ENCODE measurements at regions not wholly inside any gene's neighbourhood (a gene's known extent, or its start where the extent isn't known, plus 50 kb on each side); places are given as distances from the start of the nearest gene placed in this dataset.

DNA sequence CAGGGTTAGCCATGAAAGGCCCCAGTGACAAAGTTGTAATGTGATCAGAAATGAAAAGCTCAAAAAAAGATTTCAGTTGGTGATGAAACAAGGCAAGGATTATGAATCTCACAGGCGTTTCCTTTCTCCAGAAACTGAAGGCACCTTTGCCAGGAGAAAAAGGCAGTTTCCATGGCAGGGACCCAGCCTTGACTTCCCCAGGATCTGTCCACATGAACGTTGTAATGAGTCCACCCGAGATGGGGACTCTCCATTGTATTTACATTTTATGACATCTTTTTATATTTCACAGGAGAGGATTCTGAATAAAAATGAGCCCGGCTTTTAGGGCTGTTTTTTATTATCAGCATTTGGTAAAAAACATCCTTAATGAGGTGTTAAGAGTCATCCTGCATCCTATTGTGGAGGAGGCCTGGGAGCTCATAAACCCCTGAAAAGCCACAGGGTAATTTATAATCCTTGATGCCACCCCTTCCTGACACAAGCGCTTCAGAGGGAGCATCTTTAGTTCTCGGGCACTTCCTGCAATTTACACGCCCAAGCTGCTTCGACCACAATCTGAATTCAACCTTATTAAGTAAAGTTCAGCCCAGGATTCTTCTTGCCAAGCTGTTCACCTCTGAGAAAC, 74.1 kb upstream of the SALL4 start:
- no peaks in the 10 kb centered on the region for H3K27me3 ChIP-seq (ENCODE audit: control insufficient read depth in 4 of 4, insufficient read depth in 4 of 4, low read length in 3 of 4)
- no peaks in the 10 kb centered on the region for H3K36me3 ChIP-seq (ENCODE audit: control insufficient read depth in 4 of 4, insufficient read depth in 3 of 4, low read depth in 1 of 4, low read length in 3 of 4)
- WGBS, result 56% methylated on average over 8 of the region's 8 CpGs
- no peak overlapping the region for H3K4me3 ChIP-seq (ENCODE audit: low read depth in 1 of 3, low read length in 3 of 3)
- H3K9ac ChIP-seq (ENCODE audit: low read depth in 1 of 2, low read length in 2 of 2), result no peak overlapping the region
- no peaks in the 10 kb centered on the region for H3K4me1 ChIP-seq (ENCODE audit: control insufficient read depth in 4 of 4, insufficient read depth in 4 of 4, low read length in 3 of 4)
- no peak for TF ChIP-seq HNF4G (IDR thresholded peaks at IDR 0.05)
- no peak overlapping the region for H3K27ac ChIP-seq (ENCODE audit: low read depth in 1 of 2, low read length in 2 of 2)
- no peak for DNase-seq (ENCODE audit: low spot score)
- no peaks in the 10 kb centered on the region for H3K9me3 ChIP-seq (ENCODE audit: control insufficient read depth in 4 of 4, low read length in 3 of 4)

DNA sequence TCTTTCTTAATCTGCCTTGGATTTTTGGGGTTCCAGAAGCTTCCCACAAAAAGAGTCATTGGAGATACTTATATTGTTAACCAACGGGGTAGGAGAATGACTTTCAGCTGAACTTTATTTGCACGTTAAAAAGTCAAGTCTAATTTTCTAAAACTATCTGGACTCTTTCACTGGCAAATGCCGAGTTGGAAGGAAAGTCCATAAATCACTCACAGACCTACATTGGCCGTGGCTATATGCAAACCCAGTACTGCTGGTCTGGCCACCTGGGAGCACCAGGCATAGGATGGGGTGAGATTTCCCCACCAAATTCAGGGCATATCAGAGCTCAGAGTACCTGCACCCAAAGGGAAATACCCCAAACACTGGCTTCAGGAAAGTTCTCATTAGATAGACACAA, 71.3 kb upstream of the SALL4 start:
- no peak for DNase-seq (ENCODE audit: low spot score)
- no peak overlapping the region for H3K9ac ChIP-seq (ENCODE audit: low read depth in 1 of 2, low read length in 2 of 2)
- WGBS, result 80% methylated on average over 4 of the region's 4 CpGs
- no peaks in the 10 kb centered on the region for H3K36me3 ChIP-seq (ENCODE audit: control insufficient read depth in 4 of 4, insufficient read depth in 3 of 4, low read depth in 1 of 4, low read length in 3 of 4)
- H3K27me3 ChIP-seq (ENCODE audit: control insufficient read depth in 4 of 4, insufficient read depth in 4 of 4, low read length in 3 of 4), result no peaks in the 10 kb centered on the region
- no peaks in the 10 kb centered on the region for H3K9me3 ChIP-seq (ENCODE audit: control insufficient read depth in 4 of 4, low read length in 3 of 4)
- no peaks in the 10 kb centered on the region for H3K4me1 ChIP-seq (ENCODE audit: control insufficient read depth in 4 of 4, insufficient read depth in 4 of 4, low read length in 3 of 4)
- H3K4me3 ChIP-seq (ENCODE audit: low read depth in 1 of 3, low read length in 3 of 3), result no peak overlapping the region
- TF ChIP-seq EGR1 (IDR thresholded peaks at IDR 0.05; ENCODE audit: low read depth in 2 of 2) (no peak), RXRA (IDR thresholded peaks at IDR 0.05) (no peak), TAF1 (conservative IDR thresholded peaks at IDR 0.05) (no peak), FOXA2 (IDR thresholded peaks at IDR 0.05) (no peak), FOXA1 (IDR thresholded peaks at IDR 0.05) (no peak)
- TF ChIP-seq, protein P1, sequence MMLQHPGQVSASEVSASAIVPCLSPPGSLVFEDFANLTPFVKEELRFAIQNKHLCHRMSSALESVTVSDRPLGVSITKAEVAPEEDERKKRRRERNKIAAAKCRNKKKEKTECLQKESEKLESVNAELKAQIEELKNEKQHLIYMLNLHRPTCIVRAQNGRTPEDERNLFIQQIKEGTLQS (IDR thresholded peaks at IDR 0.05), result no peak
- TF ChIP-seq, protein P2, sequence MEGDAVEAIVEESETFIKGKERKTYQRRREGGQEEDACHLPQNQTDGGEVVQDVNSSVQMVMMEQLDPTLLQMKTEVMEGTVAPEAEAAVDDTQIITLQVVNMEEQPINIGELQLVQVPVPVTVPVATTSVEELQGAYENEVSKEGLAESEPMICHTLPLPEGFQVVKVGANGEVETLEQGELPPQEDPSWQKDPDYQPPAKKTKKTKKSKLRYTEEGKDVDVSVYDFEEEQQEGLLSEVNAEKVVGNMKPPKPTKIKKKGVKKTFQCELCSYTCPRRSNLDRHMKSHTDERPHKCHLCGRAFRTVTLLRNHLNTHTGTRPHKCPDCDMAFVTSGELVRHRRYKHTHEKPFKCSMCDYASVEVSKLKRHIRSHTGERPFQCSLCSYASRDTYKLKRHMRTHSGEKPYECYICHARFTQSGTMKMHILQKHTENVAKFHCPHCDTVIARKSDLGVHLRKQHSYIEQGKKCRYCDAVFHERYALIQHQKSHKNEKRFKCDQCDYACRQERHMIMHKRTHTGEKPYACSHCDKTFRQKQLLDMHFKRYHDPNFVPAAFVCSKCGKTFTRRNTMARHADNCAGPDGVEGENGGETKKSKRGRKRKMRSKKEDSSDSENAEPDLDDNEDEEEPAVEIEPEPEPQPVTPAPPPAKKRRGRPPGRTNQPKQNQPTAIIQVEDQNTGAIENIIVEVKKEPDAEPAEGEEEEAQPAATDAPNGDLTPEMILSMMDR (IDR thresholded peaks at IDR 0.05; ENCODE audit: low read depth, low read length, missing input control), result no peak
- TF ChIP-seq, protein P3, sequence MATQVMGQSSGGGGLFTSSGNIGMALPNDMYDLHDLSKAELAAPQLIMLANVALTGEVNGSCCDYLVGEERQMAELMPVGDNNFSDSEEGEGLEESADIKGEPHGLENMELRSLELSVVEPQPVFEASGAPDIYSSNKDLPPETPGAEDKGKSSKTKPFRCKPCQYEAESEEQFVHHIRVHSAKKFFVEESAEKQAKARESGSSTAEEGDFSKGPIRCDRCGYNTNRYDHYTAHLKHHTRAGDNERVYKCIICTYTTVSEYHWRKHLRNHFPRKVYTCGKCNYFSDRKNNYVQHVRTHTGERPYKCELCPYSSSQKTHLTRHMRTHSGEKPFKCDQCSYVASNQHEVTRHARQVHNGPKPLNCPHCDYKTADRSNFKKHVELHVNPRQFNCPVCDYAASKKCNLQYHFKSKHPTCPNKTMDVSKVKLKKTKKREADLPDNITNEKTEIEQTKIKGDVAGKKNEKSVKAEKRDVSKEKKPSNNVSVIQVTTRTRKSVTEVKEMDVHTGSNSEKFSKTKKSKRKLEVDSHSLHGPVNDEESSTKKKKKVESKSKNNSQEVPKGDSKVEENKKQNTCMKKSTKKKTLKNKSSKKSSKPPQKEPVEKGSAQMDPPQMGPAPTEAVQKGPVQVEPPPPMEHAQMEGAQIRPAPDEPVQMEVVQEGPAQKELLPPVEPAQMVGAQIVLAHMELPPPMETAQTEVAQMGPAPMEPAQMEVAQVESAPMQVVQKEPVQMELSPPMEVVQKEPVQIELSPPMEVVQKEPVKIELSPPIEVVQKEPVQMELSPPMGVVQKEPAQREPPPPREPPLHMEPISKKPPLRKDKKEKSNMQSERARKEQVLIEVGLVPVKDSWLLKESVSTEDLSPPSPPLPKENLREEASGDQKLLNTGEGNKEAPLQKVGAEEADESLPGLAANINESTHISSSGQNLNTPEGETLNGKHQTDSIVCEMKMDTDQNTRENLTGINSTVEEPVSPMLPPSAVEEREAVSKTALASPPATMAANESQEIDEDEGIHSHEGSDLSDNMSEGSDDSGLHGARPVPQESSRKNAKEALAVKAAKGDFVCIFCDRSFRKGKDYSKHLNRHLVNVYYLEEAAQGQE (IDR thresholded peaks at IDR 0.05), result no peak
- TF ChIP-seq, protein P4, sequence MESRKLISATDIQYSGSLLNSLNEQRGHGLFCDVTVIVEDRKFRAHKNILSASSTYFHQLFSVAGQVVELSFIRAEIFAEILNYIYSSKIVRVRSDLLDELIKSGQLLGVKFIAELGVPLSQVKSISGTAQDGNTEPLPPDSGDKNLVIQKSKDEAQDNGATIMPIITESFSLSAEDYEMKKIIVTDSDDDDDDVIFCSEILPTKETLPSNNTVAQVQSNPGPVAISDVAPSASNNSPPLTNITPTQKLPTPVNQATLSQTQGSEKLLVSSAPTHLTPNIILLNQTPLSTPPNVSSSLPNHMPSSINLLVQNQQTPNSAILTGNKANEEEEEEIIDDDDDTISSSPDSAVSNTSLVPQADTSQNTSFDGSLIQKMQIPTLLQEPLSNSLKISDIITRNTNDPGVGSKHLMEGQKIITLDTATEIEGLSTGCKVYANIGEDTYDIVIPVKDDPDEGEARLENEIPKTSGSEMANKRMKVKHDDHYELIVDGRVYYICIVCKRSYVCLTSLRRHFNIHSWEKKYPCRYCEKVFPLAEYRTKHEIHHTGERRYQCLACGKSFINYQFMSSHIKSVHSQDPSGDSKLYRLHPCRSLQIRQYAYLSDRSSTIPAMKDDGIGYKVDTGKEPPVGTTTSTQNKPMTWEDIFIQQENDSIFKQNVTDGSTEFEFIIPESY (IDR thresholded peaks at IDR 0.05), result no peak
- TF ChIP-seq, protein P5, sequence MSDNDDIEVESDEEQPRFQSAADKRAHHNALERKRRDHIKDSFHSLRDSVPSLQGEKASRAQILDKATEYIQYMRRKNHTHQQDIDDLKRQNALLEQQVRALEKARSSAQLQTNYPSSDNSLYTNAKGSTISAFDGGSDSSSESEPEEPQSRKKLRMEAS (IDR thresholded peaks at IDR 0.05), result no peak
- no peak overlapping the region for H3K27ac ChIP-seq (ENCODE audit: low read depth in 1 of 2, low read length in 2 of 2)

Measured in liver (tissue), 8 donors.